Non-pigmented ciliary epithelial cell (primary cell): ENCODE measurements at regions not wholly inside any gene's neighbourhood (a gene's known extent, or its start where the extent isn't known, plus 50 kb on each side); places are given as distances from the start of the nearest gene placed in this dataset.
"Not testable (repeated sequence)": the region's sequence is repeated elsewhere in the genome, so short reads cannot be mapped to it uniquely, and the experiment has no call there.

Experiments used
- DNase-seq: peaks from one replicate; pipeline ENCODE4 v3.0.0-alpha.2; 2010; ENCODE audit warnings: low read depth

DNA sequence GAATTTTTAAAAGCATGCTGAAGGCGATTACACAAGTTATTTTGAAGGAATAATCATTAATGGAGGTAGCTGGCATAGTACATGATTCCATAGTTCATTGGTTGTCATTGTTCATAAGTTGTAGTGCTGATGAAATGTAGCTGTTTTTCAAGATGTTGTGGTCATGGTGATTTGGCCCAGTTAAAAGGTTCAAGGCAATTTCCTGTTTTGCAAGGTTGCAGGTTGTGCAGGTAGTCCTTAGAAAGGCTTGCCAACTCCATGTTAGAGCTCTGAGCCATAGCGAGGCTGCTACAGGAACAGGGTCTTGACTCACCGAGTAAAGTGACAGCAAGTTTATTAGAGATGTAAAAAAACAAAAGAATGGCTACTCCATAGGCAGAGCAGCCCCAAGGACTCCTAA, 95.8 kb upstream of the CHORDC1 start:
- DNase-seq, result no peak

DNA sequence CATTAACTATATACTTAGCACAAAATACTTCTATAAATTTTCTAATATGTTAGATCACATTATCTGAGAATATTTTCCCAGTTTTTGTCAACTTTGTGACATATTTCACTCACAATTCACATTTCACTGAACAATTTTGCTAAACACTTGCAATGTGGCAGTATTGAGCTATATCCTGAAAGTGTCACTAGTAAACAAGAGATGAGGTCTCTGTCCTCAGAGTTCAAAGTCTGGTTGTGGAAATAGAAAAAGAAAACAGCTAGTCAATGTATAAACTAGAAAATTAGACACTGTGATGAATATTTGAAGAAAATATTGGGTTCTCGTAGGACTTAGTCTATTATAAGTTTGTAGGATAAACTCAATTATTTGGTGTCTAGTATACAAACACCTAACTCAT, 87.4 kb upstream of the CHORDC1 start:
- no peak for DNase-seq

GRCh38 chr11:90309693-90310092, 86.8 kb upstream of the CHORDC1 start:
- no peak for DNase-seq

GRCh38 chr11:90294526-90294925, 71.7 kb upstream of the CHORDC1 start:
- DNase-seq, result no peak

GRCh38 chr11:90294091-90294490, 71.2 kb upstream of the CHORDC1 start:
- DNase-seq, result no peak

DNA sequence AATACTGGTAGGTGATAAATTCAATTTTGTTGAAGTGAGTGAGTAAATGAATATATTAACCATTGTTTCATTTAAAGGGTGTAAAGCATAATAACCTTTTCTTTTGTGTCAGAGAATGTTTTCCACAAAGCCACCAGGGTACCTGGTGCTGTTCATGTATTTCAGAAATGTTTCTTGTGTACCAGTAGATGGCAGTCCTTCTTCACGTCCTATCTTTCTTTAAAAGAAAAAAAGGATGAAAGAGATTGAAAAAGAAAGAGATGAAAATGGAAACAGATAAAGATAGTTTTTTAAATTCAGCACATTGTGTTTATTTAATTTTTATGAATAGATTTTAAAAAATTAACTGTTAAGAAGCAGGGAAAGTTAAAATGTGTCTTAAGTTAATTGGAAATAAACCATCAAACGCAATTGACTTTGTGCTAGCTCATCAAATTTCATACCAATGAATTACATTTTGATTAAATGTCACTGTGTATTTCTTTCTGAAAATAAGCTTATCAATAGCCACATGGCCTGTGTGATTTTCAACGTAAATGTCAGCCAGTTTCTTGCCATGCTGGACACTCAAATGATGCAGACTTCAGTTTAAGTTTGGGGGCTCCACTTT, 65.5 kb upstream of the CHORDC1 start:
- DNase-seq, result no peak

DNA sequence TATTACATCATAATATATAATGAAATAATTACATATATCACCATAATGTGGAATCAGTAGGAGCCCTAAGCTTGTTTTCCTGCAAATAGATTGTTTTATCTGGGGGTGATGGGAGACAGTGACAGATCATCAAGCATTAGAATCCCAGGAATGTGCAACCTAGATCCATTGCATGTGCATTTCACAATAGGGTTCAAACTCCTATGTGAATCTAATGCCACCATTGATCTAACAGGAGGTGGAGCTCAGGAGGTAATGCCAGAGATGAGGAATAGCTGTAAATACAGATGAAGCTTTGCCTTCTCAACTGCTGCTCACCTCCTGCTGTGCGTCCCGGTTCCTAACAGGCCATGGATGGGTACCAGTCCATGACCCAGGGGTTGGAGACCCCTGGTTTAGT, 63.8 kb upstream of the CHORDC1 start:
- no peak for DNase-seq

GRCh38 chr11:90284171-90284570, 61.3 kb upstream of the CHORDC1 start:
- DNase-seq, result no peak

GRCh38 chr11:90282551-90283071, 59.8 kb upstream of the CHORDC1 start:
- DNase-seq, result not testable (repeated sequence)

DNA sequence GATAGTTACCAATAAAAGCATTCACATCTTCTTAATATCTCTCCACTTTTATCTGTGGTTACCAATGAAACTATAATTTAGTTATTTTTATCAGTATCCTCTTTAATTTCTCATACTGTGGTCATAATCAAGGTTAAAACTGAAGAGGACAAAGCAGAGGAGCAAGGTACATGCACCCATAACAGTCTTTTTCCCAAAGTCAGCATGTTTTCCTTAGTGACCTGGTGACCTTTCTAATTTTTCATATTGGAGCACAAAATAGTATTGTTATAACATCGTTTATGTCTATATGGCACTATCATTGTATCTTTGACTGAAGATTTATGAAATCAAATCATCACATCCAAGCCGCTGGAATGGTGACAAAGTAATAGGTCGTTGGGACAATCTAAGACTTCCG, 51.5 kb upstream of the CHORDC1 start:
- no peak for DNase-seq
